IgD-negative memory B cell (primary cell): ENCODE measurements at regions not wholly inside any gene's neighbourhood (a gene's known extent, or its start where the extent isn't known, plus 50 kb on each side); places are given as distances from the start of the nearest gene placed in this dataset.

Source experiments
- H3K27ac Mint-ChIP-seq, 3 donors: one replicate each; pipeline ENCODE4 v1.8.0; 2020 to 2022; ENCODE audit warnings: mild to moderate bottlenecking in 3 of 3, mixed read lengths in 3 of 3, moderate library complexity in 1 of 3
- H3K27me3 Mint-ChIP-seq: one replicate; pipeline ENCODE4 v1.8.0; 2021; ENCODE audit warnings: mixed read lengths
- H3K36me3 Mint-ChIP-seq: one replicate; pipeline ENCODE4 v1.8.0; 2020; ENCODE audit warnings: mild to moderate bottlenecking, mixed read lengths
- H3K4me1 Mint-ChIP-seq, 3 donors: one replicate each; pipeline ENCODE4 v1.8.0; 2020 to 2022; ENCODE audit warnings: mixed read lengths in 3 of 3, mild to moderate bottlenecking in 1 of 3
- H3K4me3 Mint-ChIP-seq, 4 donors: one replicate each; pipeline ENCODE4 v1.8.0; 2020 to 2022; ENCODE audit warnings: mild to moderate bottlenecking in 4 of 4, mixed read lengths in 4 of 4, moderate library complexity in 3 of 4
- H3K9me3 Mint-ChIP-seq, 3 donors: one replicate each; pipeline ENCODE4 v1.8.0; 2020 to 2021; ENCODE audit warnings: mixed read lengths in 3 of 3, mild to moderate bottlenecking in 1 of 3

DNA sequence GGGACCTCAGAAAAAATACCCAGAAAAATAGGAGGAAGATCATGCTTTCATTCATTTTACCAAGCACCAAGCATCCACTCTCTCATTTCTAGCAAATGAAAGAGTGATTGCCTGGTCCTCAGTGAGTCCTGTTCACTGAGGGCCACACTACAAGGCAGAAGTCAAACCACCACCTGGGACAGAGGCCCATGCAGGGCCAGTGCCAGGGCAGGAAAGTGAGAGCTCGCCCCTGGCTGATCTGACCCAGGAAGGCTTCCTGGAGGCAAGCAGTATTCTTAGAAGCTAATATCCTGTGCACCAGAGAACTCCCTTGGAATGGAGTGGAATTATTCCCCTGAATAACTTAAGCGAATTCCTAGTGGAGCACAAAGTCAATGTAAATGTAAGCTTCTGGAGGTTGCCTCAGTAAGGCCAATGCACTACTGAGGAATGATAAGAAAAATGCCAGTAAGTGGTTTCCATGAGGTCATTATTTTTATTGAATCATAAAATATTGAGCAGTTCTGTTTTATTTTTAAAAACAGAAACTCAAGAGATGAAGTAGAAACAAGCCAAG, 191.6 kb upstream of the ID2 start:
- H3K4me3 Mint-ChIP-seq = no peak overlapping the region
- H3K27me3 Mint-ChIP-seq = peaks cover 63% of the 10 kb centered on the region
- H3K4me1 Mint-ChIP-seq = peaks cover 8 to 22% (median 14%) of the 10 kb centered on the region in 3 donors
- H3K27ac Mint-ChIP-seq = no peak overlapping the region
- no peaks in the 10 kb centered on the region for H3K36me3 Mint-ChIP-seq
- peaks cover 0 to 3% (median 0%) of the 10 kb centered on the region in 3 donors for H3K9me3 Mint-ChIP-seq

DNA sequence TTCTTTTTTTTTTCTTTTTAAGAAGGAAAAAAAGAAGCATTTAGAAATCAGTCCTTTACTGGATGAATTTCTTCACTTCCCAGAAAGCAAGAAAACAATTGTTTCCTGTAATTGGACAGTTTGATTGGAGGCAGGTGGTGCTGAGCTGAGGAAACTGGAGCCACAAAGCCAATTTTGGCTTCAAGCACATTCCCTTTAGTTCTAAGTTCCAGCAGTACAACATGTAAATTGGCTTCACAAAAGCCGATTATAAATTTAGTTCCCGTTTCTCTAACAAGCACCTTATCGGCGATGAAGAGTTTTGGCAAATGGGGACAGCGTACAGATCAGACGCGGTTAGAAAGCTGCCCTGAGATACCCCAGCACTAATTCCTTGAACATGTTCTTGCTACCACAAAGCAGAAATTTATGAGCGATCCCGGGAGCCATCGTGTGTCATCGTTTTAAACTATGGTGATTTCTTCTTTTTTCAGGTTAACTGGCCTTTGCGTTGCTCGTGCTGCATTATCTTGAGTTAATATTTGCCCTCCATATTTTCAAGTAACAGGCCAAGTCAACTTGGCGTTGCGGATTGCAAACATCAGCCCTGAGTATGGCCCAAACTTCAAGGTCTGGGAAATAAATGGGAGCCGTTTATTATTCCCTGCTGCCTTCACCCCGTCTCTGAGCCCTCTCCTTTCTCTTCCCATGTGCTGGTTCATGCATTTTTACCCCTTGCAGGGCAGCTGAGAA, 190.4 kb upstream of the ID2 start:
- peaks cover 65% of the 10 kb centered on the region for H3K27me3 Mint-ChIP-seq
- H3K4me1 Mint-ChIP-seq = peaks cover 8 to 19% (median 14%) of the 10 kb centered on the region in 3 donors

GRCh38 chr2:8494151-8494550, 187.7 kb upstream of the ID2 start:
- Mint-ChIP-seq H3K27me3 (peaks cover 47% of the 10 kb centered on the region), H3K4me1 (peaks cover 0 to 2% (median 1%) of the 10 kb centered on the region in 3 donors), H3K27ac (no peak overlapping the region), H3K9me3 (no peaks in the 10 kb centered on the region), H3K4me3 (no peak overlapping the region), H3K36me3 (no peaks in the 10 kb centered on the region)

More for the DNA sequence above, 190.4 kb upstream of the ID2 start:
- no peaks in the 10 kb centered on the region for H3K36me3 Mint-ChIP-seq
- peaks cover 0 to 3% (median 0%) of the 10 kb centered on the region in 3 donors for H3K9me3 Mint-ChIP-seq
- no peak overlapping the region for H3K27ac Mint-ChIP-seq
- H3K4me3 Mint-ChIP-seq = no peak overlapping the region

DNA sequence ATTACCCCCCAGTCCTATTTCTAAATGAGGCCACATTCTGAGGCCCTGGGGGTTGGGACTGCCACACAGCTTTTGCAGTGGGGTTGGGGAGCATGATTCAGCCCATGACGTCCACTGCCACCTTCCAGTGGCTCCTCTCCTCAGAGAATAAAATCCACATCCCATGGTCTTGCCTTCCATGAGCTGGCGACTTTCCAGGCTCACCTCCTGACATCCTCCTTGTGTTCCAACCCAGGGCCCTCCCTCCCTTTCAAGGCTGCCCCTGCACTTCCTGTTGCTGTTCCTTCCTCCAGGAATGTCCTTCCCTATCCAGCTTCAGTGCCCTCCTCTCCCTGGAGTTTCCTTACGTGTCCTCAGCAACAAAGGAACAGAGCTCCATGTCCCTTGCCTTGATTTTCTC, 187.3 kb upstream of the ID2 start:
- Mint-ChIP-seq H3K9me3 (no peaks in the 10 kb centered on the region), H3K27me3 (peaks cover 46% of the 10 kb centered on the region), H3K4me3 (no peak overlapping the region), H3K36me3 (no peaks in the 10 kb centered on the region), H3K27ac (no peak overlapping the region), H3K4me1 (peaks cover 0 to 2% (median 1%) of the 10 kb centered on the region in 3 donors)

DNA sequence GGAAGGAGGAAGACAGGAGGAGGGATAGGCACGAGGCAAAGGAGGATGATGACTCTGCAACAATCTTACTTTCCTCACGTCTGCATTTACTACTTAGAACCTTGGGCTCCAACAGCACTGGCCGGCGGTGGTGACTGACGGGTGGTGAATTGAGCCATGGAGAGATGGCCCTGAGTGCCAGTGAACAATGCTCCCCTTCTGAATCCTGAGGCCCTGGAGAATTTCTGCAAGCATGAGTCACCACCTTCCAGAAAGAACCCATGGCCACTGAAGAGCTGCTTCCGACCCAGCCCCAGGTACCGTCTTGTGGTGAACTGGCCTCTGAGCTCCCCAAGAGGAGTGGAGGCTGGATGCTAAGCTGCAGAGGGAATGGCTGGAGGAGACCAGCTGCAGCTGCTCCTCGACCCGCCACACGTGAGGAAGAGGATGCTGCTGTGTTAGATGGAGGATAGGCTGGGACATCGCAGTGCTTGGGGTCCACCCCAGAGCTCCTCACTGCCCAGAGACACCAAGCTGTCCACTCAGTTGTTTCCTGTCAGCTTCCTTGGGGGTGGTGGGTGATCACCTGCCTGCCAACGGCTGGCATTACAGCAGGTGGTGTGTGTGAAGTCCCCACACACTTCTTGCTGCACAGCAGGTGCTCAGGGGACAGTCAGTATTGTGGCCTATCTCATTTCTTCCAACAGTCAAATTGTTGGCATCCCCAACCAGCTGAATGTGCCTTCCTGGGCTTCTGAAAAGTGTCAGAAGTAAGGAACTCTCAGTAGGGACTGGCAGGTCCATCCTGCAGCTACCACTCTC, 186.5 kb upstream of the ID2 start:
- H3K4me1 Mint-ChIP-seq = peaks cover 0 to 2% (median 1%) of the 10 kb centered on the region in 3 donors
- H3K36me3 Mint-ChIP-seq = no peaks in the 10 kb centered on the region
- H3K4me3 Mint-ChIP-seq = no peak overlapping the region
- H3K27ac Mint-ChIP-seq = no peak overlapping the region
- peaks cover 43% of the 10 kb centered on the region for H3K27me3 Mint-ChIP-seq
- no peaks in the 10 kb centered on the region for H3K9me3 Mint-ChIP-seq

GRCh38 chr2:8496079-8496478, 185.8 kb upstream of the ID2 start:
- Mint-ChIP-seq H3K27me3 (peaks cover 43% of the 10 kb centered on the region), H3K27ac (no peak overlapping the region), H3K4me1 (peaks cover 0 to 2% (median 1%) of the 10 kb centered on the region in 3 donors), H3K9me3 (no peaks in the 10 kb centered on the region), H3K36me3 (no peaks in the 10 kb centered on the region), H3K4me3 (no peak overlapping the region)

DNA sequence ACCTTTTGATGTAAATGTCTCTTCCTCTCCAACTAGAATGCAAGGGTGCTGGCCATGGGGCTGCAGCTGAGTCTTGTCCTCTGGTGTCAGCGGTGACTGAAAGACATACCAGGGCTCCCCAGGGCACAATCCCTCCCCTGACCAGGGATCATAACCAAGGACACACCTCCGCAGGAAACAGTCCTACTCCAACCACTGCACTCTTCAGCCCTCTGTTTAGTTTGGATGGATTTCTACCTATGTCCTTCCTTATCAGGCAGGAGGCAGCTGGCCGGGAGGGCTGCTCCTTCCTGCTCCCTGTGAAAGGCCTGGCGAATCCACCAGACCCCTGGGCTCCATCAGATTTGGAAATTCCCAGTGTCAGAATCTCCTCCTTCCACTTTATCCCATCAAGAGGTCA, 185.2 kb upstream of the ID2 start:
- H3K4me1 Mint-ChIP-seq = peaks cover 0 to 2% (median 0%) of the 10 kb centered on the region in 3 donors
- no peaks in the 10 kb centered on the region for H3K36me3 Mint-ChIP-seq
- H3K4me3 Mint-ChIP-seq = no peak overlapping the region
- no peaks in the 10 kb centered on the region for H3K9me3 Mint-ChIP-seq
- H3K27ac Mint-ChIP-seq = no peak overlapping the region
- H3K27me3 Mint-ChIP-seq = peaks cover 39% of the 10 kb centered on the region

DNA sequence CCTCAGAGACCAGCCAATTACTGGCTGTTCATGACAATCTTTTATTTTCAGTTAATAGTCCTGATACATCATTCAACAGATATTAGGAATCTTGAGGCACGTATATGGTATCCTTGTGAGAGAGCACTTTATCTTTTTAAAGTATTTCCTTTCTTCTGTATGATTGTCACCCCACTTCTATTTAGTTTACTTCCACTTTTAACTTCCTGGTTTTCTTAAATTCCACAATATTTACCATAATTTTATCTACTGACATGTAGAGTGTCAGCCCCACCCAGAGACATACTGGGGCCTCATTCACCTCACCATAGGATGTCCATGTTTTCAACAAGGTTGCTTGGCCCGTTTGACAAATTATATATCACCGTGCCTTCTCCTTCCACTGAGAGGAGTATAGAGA, 182.9 kb upstream of the ID2 start:
- no peak overlapping the region for H3K27ac Mint-ChIP-seq
- H3K36me3 Mint-ChIP-seq = no peaks in the 10 kb centered on the region
- peaks cover 0 to 3% (median 0%) of the 10 kb centered on the region in 3 donors for H3K9me3 Mint-ChIP-seq
- H3K4me1 Mint-ChIP-seq = peaks cover 0 to 2% (median 0%) of the 10 kb centered on the region in 3 donors
- peaks cover 22% of the 10 kb centered on the region for H3K27me3 Mint-ChIP-seq
- H3K4me3 Mint-ChIP-seq = no peak overlapping the region

- Mint-ChIP-seq H3K36me3 (peaks cover 2% of the 10 kb centered on the region), H3K9me3 (peaks cover 0 to 3% (median 0%) of the 10 kb centered on the region in 3 donors), H3K4me1 (peaks cover 0 to 2% (median 0%) of the 10 kb centered on the region in 3 donors), H3K27ac (no peak overlapping the region), H3K4me3 (no peak overlapping the region), H3K27me3 (peaks cover 14% of the 10 kb centered on the region)
Observed at GRCh38 chr2:8500124-8501054, 181.5 kb upstream of the ID2 start.

DNA sequence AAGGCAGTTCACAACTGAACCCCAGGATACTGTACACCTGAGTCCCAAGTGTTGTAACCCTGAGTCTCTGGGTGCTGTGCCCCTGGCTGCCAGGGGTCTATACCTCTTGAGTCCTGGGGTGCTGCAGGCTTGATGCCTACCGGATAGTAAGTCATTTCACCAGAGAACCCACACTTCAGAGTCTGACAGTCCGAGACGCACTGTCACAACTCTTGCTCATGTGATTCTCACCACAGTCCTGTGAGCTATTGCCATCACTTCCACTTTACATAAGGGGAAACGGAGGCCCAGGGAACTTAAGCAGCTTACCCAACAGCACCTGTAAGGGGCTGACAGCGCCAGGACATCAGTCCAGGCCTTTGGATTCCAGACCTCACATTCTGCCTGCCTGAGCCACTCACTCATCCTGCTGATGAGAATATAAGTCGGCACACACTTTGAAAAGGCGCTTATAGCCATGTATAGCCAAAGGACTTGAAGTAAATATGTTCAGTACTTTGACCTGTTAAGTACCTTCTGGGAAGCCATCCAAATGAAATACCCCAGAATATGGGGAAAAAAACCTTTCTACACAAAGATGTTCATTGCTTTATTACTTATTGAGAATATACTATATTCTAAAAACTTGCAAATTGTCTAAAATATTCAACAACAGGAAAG, 180.7 kb upstream of the ID2 start:
- H3K4me3 Mint-ChIP-seq = no peak overlapping the region
- peaks cover 2% of the 10 kb centered on the region for H3K36me3 Mint-ChIP-seq
- peaks cover 0 to 3% (median 0%) of the 10 kb centered on the region in 3 donors for H3K9me3 Mint-ChIP-seq
- H3K27ac Mint-ChIP-seq = no peak overlapping the region
- peaks cover 8% of the 10 kb centered on the region for H3K27me3 Mint-ChIP-seq
- H3K4me1 Mint-ChIP-seq = peaks cover 0 to 2% (median 0%) of the 10 kb centered on the region in 3 donors

- Mint-ChIP-seq H3K27ac (no peak overlapping the region), H3K9me3 (peaks cover 0 to 3% (median 0%) of the 10 kb centered on the region in 3 donors), H3K27me3 (peaks cover 4% of the 10 kb centered on the region), H3K4me3 (no peak overlapping the region), H3K4me1 (peaks cover 0 to 2% (median 0%) of the 10 kb centered on the region in 3 donors), H3K36me3 (peaks cover 2% of the 10 kb centered on the region)
Observed at GRCh38 chr2:8502316-8502715, 179.5 kb upstream of the ID2 start.

GRCh38 chr2:8505311-8505920, 176.4 kb upstream of the ID2 start:
- Mint-ChIP-seq H3K36me3 (peaks cover 2% of the 10 kb centered on the region), H3K27ac (no peak overlapping the region), H3K9me3 (peaks cover 3 to 7% (median 6%) of the 10 kb centered on the region in 3 donors), H3K4me1 (no peaks in the 10 kb centered on the region), H3K27me3 (peaks cover 8% of the 10 kb centered on the region), H3K4me3 (no peak overlapping the region)

DNA sequence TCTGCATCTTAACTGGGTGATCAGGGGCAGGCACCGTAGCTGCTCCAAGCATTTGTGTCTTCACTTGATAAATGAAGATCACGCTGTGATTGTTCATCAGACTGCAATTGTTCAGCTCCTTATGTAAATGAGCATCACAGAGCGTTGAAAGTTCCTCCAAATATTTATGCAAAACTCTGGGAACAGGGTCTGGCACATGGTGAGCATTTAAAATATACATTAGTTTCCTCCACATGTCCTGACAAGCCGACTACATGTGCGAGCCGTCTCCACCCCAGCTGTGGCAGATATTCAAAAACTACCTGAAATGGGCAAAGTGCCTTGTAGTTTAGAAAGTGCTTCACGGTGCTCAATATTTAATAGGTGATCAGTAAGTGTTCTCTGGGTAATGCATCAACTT, 175.1 kb upstream of the ID2 start:
- H3K27ac Mint-ChIP-seq = no peak overlapping the region
- no peak overlapping the region for H3K4me3 Mint-ChIP-seq

More for the DNA sequence above, 175.1 kb upstream of the ID2 start:
- Mint-ChIP-seq H3K4me1 (no peaks in the 10 kb centered on the region), H3K9me3 (peaks cover 3 to 7% (median 6%) of the 10 kb centered on the region in 3 donors), H3K27me3 (peaks cover 13% of the 10 kb centered on the region), H3K36me3 (peaks cover 2% of the 10 kb centered on the region)
